Fibroblast of skin of left biceps (primary cell): ENCODE measurements at regions not wholly inside any gene's neighbourhood (a gene's known extent, or its start where the extent isn't known, plus 50 kb on each side); places are given as distances from the start of the nearest gene placed in this dataset.

Source experiments
- DNase-seq, 2 experiments: peaks; one replicate each; pipeline ENCODE4 v3.0.0-alpha.2; 2013; ENCODE audit warnings: low read depth in 2 of 2

GRCh38 chr14:26928019-26928418 lies 330.2 kb upstream of the NOVA1 start:
- DNase-seq = no peak

DNA sequence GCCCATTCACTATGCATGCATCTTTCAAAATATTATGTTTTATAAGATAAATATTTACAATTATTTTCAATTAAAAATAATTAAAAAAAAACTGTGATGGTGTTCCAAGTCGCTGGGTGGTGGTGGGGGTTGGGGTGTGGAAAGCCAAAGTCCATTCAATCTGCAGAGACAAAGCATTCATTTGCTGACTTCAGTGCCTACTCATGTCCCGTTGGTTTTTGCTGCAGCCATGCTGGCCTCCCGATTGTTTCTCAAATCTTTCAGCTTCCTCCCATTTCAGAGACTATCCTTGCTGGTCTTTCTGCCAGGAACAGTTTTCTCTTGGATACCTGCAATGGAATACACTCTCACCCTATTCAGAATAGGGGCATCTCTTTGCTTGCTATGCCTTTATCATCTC lies 331.5 kb upstream of the NOVA1 start:
- DNase-seq = no peak

DNA sequence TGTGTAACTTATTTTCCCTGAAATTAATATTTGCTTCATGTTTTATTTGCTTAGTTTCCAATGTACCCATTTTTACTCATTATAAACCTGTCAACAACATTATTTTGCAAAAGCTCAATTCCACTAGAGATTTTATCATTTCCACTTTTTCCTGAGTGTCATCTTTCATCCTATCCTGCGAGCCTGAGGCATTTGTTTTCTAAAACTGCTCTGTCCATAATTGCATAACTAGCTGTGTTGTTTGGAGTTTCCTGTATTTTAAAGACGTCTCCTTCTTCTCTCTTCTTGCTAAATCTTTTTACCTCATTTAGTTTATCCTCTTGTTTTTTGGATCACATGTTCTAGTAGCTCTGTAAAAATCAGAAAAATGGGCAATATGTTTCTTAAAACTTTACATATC lies 332.7 kb upstream of the NOVA1 start:
- no peak for DNase-seq

DNA sequence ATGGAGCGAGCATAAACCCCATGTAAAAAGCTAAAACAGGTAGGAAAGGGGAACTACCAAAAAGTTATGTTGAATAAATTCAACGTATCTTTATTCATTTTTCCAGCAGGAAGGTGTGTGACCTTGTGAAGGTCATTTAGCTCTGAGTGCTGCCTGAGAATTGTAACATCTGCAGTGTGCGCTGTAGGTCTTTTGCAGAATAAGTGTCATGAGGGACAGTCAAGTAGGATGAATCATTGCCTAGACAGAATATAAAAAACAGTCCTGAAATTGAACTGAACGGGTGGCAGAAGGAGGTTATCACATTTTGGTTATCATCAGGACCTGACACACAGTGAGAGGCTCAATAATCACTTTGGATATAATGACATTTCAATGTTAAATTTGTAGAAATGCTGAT lies 334.8 kb upstream of the NOVA1 start:
- DNase-seq = no peak

GRCh38 chr14:26933431-26933830 lies 335.6 kb upstream of the NOVA1 start:
- DNase-seq = no peak

DNA sequence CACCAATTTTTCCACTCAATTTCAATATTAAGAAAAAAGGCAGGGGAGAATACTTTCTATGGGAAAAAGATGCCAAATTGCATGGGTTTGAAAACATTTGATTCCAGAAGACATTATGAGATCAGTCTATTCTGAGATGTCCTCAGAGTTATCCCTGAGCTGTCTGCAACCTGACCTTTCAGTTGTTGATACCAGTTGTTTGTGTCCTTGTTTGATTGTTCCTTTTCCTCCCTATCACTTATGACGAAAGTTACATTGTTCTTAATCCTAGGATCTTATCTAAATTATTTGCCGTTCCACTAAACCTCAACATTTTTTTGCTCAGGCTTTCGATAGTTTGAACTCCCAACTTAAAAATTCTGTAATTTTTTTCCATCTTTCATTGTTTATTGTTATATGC lies 336.3 kb upstream of the NOVA1 start:
- DNase-seq = no peak

GRCh38 chr14:26935733-26936132 lies 337.9 kb upstream of the NOVA1 start:
- no peak for DNase-seq

DNA sequence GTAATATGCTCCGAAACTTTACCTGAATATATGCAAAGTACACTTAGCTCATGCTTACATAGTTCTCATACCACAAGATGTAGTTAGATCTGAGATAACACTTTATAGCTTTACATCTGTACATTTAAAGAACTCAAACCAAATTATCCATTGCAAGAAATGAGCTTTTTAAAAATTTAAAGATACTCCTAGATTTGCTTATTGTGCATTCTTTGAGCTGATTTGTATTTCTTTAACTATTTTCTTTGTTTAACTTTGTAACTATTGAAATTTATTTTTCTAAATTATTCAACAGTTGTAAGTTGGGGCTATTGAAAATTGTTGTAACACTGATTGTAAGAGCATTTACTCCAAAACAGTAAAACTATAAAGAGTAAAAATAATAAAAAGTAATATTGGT lies 340.2 kb upstream of the NOVA1 start:
- no peak for DNase-seq

GRCh38 chr14:26939755-26940154 lies 341.9 kb upstream of the NOVA1 start:
- no peak for DNase-seq

DNA sequence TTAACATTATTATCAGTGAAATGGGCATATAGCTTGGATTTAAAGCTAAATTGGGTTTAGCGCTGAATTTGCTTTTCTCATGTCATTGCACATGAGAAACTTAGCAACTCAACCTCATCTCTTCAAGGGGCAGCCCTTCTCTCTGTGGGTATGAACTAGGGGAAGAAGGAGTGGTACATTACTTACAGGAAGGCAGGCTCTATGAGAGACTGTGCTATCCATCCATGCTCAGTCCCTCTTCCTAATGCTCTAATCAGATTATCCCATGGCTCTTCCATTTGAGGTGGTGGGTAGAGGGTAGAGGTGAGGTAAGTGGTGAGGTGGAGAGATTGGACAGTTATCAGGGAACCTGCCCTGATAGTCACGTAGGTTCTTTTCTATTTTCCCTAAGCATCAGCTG lies 343.7 kb upstream of the NOVA1 start:
- DNase-seq = no peak

- DNase-seq = no peak
Measured at GRCh38 chr14:26947265-26947664, 349.4 kb upstream of the NOVA1 start.

GRCh38 chr14:26959437-26959836 lies 361.6 kb upstream of the NOVA1 start:
- no peak for DNase-seq

DNA sequence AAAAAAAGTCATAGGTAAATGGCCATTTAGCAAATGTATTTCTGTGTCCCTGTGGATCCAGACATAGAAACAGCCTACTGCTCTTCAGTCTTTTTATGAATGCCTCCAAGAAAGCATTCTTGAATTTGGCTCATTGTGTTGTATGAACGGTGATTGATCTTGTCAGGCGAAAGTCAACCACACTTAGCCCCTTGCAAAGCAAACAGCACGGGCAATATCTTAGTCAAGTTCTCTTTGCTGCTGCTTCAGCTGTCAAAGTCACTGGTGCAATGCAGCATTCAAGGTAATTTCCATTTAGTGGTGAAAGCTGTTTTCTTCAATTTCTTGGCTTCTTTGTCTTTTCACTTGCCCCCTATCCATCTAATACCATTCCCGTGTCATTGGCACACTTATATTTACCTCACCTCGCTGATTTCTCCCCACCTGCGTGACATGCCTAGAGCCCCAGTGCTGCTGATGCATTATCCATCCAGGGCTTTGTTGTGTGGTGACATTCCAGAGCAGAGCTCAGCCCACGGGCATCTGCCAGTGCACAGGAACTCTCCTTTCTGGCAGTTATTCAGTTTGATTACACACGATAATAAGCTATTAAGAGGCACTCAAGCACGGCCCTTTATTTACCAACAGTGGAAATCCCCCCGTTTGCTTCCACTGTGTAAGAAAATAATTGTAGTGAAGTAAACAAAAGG lies 362.3 kb upstream of the NOVA1 start:
- DNase-seq = no peak

GRCh38 chr14:26963711-26964110 lies 365.9 kb upstream of the NOVA1 start:
- DNase-seq = peak; percentile 4 to 6

DNA sequence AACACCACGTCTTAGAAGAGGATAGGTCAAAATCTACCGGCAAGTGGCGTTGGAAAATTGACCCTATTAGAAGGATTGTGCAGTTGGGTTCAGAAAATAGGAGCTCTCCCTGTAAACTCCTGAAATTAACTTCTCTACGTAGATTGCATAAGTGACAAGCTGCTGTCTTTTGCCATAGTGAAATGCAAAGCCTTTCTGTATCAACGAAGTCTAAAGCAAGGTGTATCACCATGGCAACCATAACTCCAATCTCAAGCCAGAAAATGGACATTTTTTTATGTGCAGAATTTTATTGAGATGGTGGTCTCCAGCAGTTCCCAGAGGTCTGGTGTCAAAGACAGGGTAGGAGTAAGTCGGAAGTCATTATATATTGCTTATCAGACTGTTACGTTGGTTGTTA lies 367.7 kb upstream of the NOVA1 start:
- DNase-seq = no peak

DNA sequence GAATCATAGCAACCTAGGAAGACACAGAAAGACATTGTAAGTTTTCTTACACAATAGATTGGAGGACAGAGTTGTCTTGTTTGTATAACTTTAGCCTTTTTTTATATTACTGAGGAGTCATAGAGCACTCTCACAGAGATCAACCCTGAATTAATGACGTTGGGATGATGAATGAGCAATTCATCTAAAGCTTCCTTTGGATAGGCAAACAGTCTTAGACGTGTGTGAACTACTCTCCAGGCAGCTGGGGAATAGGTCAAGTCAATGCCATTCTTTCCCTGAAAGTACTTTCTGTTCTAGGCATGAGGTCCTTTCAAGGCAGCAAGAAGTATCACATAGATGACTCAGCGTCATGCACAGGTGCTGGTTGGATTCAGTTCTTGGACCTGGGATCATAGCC lies 369.1 kb upstream of the NOVA1 start:
- no peak for DNase-seq

DNA sequence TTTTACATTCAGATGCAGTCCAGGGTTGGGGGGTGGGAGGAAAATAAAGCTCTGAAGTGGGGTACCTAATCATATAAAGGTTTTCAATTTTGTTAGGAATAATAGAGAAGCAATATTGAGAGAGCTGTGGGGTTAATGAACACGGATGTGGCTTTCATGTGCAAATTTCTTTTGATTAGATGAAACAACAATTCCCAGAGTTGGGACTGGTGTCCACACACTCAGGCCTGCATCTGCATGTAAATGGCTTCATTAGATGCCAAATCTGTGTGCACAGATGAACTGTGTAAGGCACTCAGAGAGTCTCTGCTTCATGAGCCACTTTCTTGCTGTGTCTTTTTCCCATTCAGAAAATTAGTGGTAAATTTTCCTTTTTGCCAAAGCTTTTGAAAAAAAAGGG lies 377.1 kb upstream of the NOVA1 start:
- no peak for DNase-seq

GRCh38 chr14:26982071-26982470 lies 384.2 kb upstream of the NOVA1 start:
- DNase-seq = no peak

- peak; percentile 18 to 29 for DNase-seq
Measured at GRCh38 chr14:26984311-26985177, 386.7 kb upstream of the NOVA1 start.

- no peak for DNase-seq
Measured at GRCh38 chr14:26987744-26988363, 390.0 kb upstream of the NOVA1 start.

DNA sequence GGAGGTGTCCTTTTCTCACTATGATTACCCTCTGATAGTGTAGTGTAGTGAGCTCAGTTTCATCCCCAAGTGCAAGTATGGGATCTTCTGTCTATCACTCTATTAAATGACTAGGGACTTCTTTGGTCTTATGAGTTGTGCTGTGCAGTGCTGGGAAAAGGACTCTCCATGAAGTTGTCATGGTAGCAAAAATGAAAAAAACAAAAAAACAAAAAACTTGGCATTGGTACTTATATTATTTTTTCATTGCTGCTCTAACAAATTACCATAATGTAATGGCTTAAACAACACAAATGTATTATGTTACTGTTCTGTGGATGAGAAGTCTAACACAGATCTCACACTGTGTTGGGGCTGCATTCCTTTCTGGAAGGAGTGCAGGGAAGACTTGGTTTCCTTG lies 393.1 kb upstream of the NOVA1 start:
- no peak for DNase-seq

- DNase-seq = no peak
Measured at GRCh38 chr14:26992403-26993115, 394.7 kb upstream of the NOVA1 start.
